Body of pancreas (tissue), 4 donors: ENCODE measurements at regions not wholly inside any gene's neighbourhood (a gene's known extent, or its start where the extent isn't known, plus 50 kb on each side); places are given as distances from the start of the nearest gene placed in this dataset.

ENCODE experiments used
- CTCF ChIP-seq, 7 experiments: fragments of 450-650 bp in 4 of 7; fragments of 200-600 bp in 3 of 7; sonication (generic) in 3 of 7; IDR thresholded peaks; one replicate each; pipeline ENCODE4 v1.5.1; 2016 to 2019; ENCODE audit warnings: antibody characterized with exemption in 7 of 7
- POLR2A ChIP-seq, 3 donors: fragments of 450-650 bp; IDR thresholded peaks; one replicate each; pipeline ENCODE4 v1.6.1; 2016; ENCODE audit warnings: antibody characterized with exemption in 3 of 3, mild to moderate bottlenecking in 2 of 3

GRCh38 chr7:41052736-41053135 lies 650.2 kb downstream of the INHBA start:
- TF ChIP-seq CTCF (IDR thresholded peaks at IDR 0.05) (no peak), POLR2A (IDR thresholded peaks at IDR 0.05) (no peak)
